ENCODE measurements at regions not wholly inside any gene's neighbourhood (a gene's known extent, or its start where the extent isn't known, plus 50 kb on each side); places are given as distances from the start of the nearest gene placed in this dataset.

DNA sequence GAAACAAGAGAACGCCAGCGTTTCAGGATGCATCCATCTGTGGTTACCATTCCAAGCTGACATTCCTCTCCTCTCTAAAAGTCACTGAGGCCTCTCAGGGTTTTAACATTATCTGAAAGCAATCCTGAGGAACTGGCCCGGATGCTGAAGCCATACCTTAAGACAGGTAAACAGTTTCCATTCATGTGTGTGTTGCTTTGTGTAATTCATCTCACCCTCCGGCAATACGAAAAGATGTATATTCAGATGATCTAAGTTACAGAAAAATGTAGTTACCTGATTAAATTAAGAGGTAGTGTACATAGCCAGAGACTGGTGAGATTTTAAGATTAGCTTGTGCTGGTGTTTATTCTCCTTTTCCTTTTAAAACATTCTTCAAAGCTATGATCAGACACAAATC, 68.4 kb upstream of the BACH2 start:
- Histone ChIP-seq H3K4me2 (replicated peaks; ENCODE audit: extremely low read depth, low read length, poor library complexity, severe bottlenecking) (no peak overlapping the region), H4K20me1 (ENCODE audit: insufficient read depth, low read length) (no peaks in the 10 kb centered on the region), H3K27ac (ENCODE audit: low read depth in 1 of 2, low read length in 2 of 2) (no peak overlapping the region), H3K79me2 (ENCODE audit: insufficient read depth, low read length) (no peaks in the 10 kb centered on the region), H3K4me3 (replicated peaks in 1 of 3; ENCODE audit: low read depth in 2 of 3, low read length in 3 of 3) (no peak overlapping the region), H2AFZ (ENCODE audit: insufficient read depth, low read depth, low read length, poor library complexity, severe bottlenecking) (no peak overlapping the region), H3K36me3 (replicated peaks in 1 of 2; ENCODE audit: control insufficient read depth in 1 of 2, insufficient read depth in 2 of 2, low read length in 2 of 2) (no peaks in the 10 kb centered on the region), H3K9ac (ENCODE audit: insufficient read depth, low read length, poor library complexity, severe bottlenecking) (no peak overlapping the region), H3K4me1 (ENCODE audit: control insufficient read depth in 1 of 2, insufficient read depth in 2 of 2, low read length in 2 of 2) (no peaks in the 10 kb centered on the region), H3K27me3 (ENCODE audit: control insufficient read depth in 2 of 2, insufficient read depth in 2 of 2, low read length in 2 of 2) (no peaks in the 10 kb centered on the region), H3K9me3 (replicated peaks in 1 of 2; ENCODE audit: control insufficient read depth in 1 of 2, insufficient read depth in 1 of 2, low read length in 2 of 2) (no peaks in the 10 kb centered on the region)
- DNase-seq, result no peak
- peaks cover 0 to 7% (median 0%) of the 10 kb centered on the region in 3 donors for H3K27me3 Mint-ChIP-seq (ENCODE audit: low read depth in 3 of 3)
- H3K36me3 Mint-ChIP-seq, result no peaks in the 10 kb centered on the region
- 100% methylated on average over 4 of the region's 5 CpGs for WGBS (ENCODE audit: insufficient coverage)
- H3K9me3 Mint-ChIP-seq, result peaks cover 0 to 4% (median 0%) of the 10 kb centered on the region in 7 donors
- no peaks in the 10 kb centered on the region for H3K4me1 Mint-ChIP-seq
- no peak overlapping the region for H3K27ac Mint-ChIP-seq
- no peak for TF ChIP-seq CTCF (IDR thresholded peaks at IDR 0.05)
- H3K4me3 Mint-ChIP-seq, result no peak overlapping the region
- intact Hi-C loops (cut with micrococcal nuclease), result no loop called here

- H3K4me1 ChIP-seq (ENCODE audit: control insufficient read depth in 1 of 2, insufficient read depth in 2 of 2, low read length in 2 of 2), result no peaks in the 10 kb centered on the region
- Mint-ChIP-seq H3K4me1 (no peaks in the 10 kb centered on the region), H3K9me3 (peaks cover 0 to 4% (median 0%) of the 10 kb centered on the region in 7 donors), H3K36me3 (no peaks in the 10 kb centered on the region), H3K4me3 (no peak overlapping the region), H3K27ac (no peak overlapping the region), H3K27me3 (ENCODE audit: low read depth in 3 of 3) (peaks cover 0 to 7% (median 0%) of the 10 kb centered on the region in 3 donors)
- no peak overlapping the region for H3K9ac ChIP-seq (ENCODE audit: insufficient read depth, low read length, poor library complexity, severe bottlenecking)
- intact Hi-C loops (cut with micrococcal nuclease), result no loop called here
- H3K4me3 ChIP-seq (replicated peaks in 1 of 3; ENCODE audit: low read depth in 2 of 3, low read length in 3 of 3), result no peak overlapping the region
- no peak for DNase-seq
- TF ChIP-seq CTCF (IDR thresholded peaks at IDR 0.05), result no peak
- H4K20me1 ChIP-seq (ENCODE audit: insufficient read depth, low read length), result no peaks in the 10 kb centered on the region
- H3K27me3 ChIP-seq (ENCODE audit: control insufficient read depth in 2 of 2, insufficient read depth in 2 of 2, low read length in 2 of 2), result no peaks in the 10 kb centered on the region
- H3K9me3 ChIP-seq (replicated peaks in 1 of 2; ENCODE audit: control insufficient read depth in 1 of 2, insufficient read depth in 1 of 2, low read length in 2 of 2), result no peaks in the 10 kb centered on the region
- no peaks in the 10 kb centered on the region for H3K79me2 ChIP-seq (ENCODE audit: insufficient read depth, low read length)
- no peak overlapping the region for H2AFZ ChIP-seq (ENCODE audit: insufficient read depth, low read depth, low read length, poor library complexity, severe bottlenecking)
- H3K27ac ChIP-seq (ENCODE audit: low read depth in 1 of 2, low read length in 2 of 2), result no peak overlapping the region
- no peaks in the 10 kb centered on the region for H3K36me3 ChIP-seq (replicated peaks in 1 of 2; ENCODE audit: control insufficient read depth in 1 of 2, insufficient read depth in 2 of 2, low read length in 2 of 2)
- 100% methylated on average over 1 of the region's 5 CpGs for WGBS (ENCODE audit: insufficient coverage)
- H3K4me2 ChIP-seq (replicated peaks; ENCODE audit: extremely low read depth, low read length, poor library complexity, severe bottlenecking), result no peak overlapping the region
Measured at GRCh38 chr6:90364286-90364685, 67.6 kb upstream of the BACH2 start.

Measured in CD14-positive monocyte (primary cell).